KMS-11 (cell line): ENCODE measurements at regions not wholly inside any gene's neighbourhood (a gene's known extent, or its start where the extent isn't known, plus 50 kb on each side); places are given as distances from the start of the nearest gene placed in this dataset.

Source experiments
- H2AFZ ChIP-seq: fragments of 200-600 bp; sonication (generic); 2 replicates; pipeline ENCODE4 v1.6.1; 2016; ENCODE audit warnings: antibody characterized with exemption, mixed run types, low read depth
- H3K27ac ChIP-seq: fragments of 200-600 bp; sonication (generic); 2 replicates; pipeline ENCODE4 v1.6.1; 2016; ENCODE audit warnings: mild to moderate bottlenecking, mixed run types
- H3K27me3 ChIP-seq: fragments of 200-600 bp; sonication (generic); 2 replicates; pipeline ENCODE4 v1.6.1; 2017; ENCODE audit warnings: mild to moderate bottlenecking, low read depth, mixed run types, moderate library complexity; ENCODE audit not compliant: insufficient read depth
- H3K36me3 ChIP-seq: fragments of 200-600 bp; sonication (generic); 2 replicates; pipeline ENCODE4 v1.6.1; 2017; ENCODE audit warnings: mild to moderate bottlenecking, mixed run types; ENCODE audit not compliant: insufficient read depth
- H3K4me1 ChIP-seq: fragments of 200-600 bp; sonication (generic); 2 replicates; pipeline ENCODE4 v1.6.1; 2016; ENCODE audit warnings: mild to moderate bottlenecking, low read depth, mixed run types; ENCODE audit not compliant: poor library complexity, severe bottlenecking
- H3K4me2 ChIP-seq: fragments of 200-600 bp; sonication (generic); 2 replicates; pipeline ENCODE4 v1.7.0; 2016; ENCODE audit warnings: mild to moderate bottlenecking, mixed run types
- H3K4me3 ChIP-seq: fragments of 200-600 bp; sonication (generic); IDR thresholded peaks from 2 replicates; pipeline ENCODE4 v1.6.1; 2017; ENCODE audit warnings: low read depth, low read length, mixed read lengths; ENCODE audit not compliant: insufficient read depth
- H3K79me2 ChIP-seq: fragments of 200-600 bp; sonication (generic); 2 replicates; pipeline ENCODE4 v1.6.1; 2016; ENCODE audit warnings: low read depth, mixed run types; ENCODE audit not compliant: insufficient read depth
- H3K9ac ChIP-seq: fragments of 200-600 bp; sonication (generic); 2 replicates; pipeline ENCODE4 v1.6.1; 2016; ENCODE audit warnings: mild to moderate bottlenecking, mixed run types
- H4K20me1 ChIP-seq: fragments of 200-600 bp; sonication (generic); 2 replicates; pipeline ENCODE4 v1.6.1; 2016; ENCODE audit warnings: mild to moderate bottlenecking, mixed run types; ENCODE audit not compliant: insufficient read depth
- TF ChIP-seq, protein P1 (sequence below): fragments of 200-600 bp; sonication (generic); conservative IDR thresholded peaks from 2 replicates; pipeline ENCODE4 v1.6.1; 2017; ENCODE audit warnings: low read depth, mild to moderate bottlenecking, antibody characterized with exemption, low read length, moderate library complexity, mixed read lengths

DNA sequence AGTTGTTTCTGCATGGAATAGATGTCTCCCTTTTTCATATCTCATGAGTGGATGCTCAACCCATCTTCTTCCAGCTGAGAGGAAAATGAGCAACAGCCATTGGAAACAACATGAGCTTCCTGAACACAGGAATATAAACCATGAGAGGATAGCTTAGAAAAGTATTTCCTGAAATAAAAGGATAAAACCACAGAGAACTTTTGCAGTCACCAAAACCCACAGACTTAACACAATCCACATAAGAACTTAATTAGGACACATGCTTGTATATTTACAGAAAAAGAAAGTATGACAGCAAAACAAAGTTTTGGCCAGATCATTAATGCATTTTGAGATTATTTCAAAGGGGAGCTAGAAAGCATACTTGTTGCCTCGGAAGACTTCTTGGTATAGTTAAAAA is 180.5 kb upstream of the RASGRP1 start:
- H3K4me3 ChIP-seq: no peak overlapping the region
- no peak overlapping the region for H2AFZ ChIP-seq
- TF ChIP-seq, protein P1, sequence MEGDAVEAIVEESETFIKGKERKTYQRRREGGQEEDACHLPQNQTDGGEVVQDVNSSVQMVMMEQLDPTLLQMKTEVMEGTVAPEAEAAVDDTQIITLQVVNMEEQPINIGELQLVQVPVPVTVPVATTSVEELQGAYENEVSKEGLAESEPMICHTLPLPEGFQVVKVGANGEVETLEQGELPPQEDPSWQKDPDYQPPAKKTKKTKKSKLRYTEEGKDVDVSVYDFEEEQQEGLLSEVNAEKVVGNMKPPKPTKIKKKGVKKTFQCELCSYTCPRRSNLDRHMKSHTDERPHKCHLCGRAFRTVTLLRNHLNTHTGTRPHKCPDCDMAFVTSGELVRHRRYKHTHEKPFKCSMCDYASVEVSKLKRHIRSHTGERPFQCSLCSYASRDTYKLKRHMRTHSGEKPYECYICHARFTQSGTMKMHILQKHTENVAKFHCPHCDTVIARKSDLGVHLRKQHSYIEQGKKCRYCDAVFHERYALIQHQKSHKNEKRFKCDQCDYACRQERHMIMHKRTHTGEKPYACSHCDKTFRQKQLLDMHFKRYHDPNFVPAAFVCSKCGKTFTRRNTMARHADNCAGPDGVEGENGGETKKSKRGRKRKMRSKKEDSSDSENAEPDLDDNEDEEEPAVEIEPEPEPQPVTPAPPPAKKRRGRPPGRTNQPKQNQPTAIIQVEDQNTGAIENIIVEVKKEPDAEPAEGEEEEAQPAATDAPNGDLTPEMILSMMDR: no peak
- no peaks in the 10 kb centered on the region for H3K27me3 ChIP-seq
- H4K20me1 ChIP-seq: no peaks in the 10 kb centered on the region
- H3K27ac ChIP-seq: no peak overlapping the region
- no peak overlapping the region for H3K4me2 ChIP-seq
- no peaks in the 10 kb centered on the region for H3K4me1 ChIP-seq
- no peaks in the 10 kb centered on the region for H3K79me2 ChIP-seq
- H3K36me3 ChIP-seq: no peaks in the 10 kb centered on the region
- no peak overlapping the region for H3K9ac ChIP-seq

DNA sequence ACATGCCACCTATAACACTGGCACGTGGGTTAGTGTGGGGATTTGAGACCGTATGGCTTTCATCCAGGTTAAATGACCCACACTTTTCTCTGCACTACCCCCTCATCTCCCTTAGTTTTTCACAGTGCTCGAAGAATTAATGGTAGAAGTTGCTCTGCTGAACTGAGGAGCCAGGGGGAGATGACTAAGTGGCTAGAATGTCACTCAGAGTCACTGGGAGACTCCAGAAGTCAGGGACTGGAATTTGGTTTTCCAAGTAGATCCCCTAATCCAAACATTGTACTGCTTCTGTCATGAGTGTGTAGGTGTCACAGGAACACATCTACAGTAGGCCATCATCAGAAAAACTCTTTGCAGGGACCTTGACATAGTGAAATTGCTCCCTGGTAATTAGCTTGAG is 181.0 kb upstream of the RASGRP1 start:
- no peak overlapping the region for H2AFZ ChIP-seq
- TF ChIP-seq, protein P1: no peak

DNA sequence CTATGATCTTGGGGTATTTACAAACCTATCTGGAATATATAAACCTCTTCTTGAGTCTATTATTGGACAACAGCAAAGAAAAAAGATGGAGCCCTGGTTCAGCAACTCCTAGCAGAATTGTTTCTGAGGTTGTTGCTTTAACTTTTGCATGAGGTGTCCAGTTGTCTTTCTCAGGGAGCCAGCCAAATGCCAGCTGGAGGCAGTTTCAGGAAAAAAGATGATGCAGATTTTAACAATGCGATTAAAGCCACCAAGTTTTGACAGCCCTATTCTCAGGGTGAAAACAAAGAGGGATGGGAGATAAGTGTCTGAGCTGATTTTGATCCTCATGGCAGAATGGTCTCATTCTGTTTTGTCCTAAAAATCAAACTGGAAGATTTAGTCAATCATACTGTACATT is 181.6 kb upstream of the RASGRP1 start:
- H3K4me3 ChIP-seq: no peak overlapping the region
- H2AFZ ChIP-seq: no peak overlapping the region
- no peaks in the 10 kb centered on the region for H3K4me1 ChIP-seq
- H3K4me2 ChIP-seq: no peak overlapping the region
- H3K36me3 ChIP-seq: no peaks in the 10 kb centered on the region
- no peaks in the 10 kb centered on the region for H3K27me3 ChIP-seq
- no peak overlapping the region for H3K9ac ChIP-seq
- H3K27ac ChIP-seq: no peak overlapping the region
- H3K79me2 ChIP-seq: no peaks in the 10 kb centered on the region
- no peaks in the 10 kb centered on the region for H4K20me1 ChIP-seq
- TF ChIP-seq, protein P1: no peak

More for the DNA sequence above, 181.0 kb upstream of the RASGRP1 start:
- no peaks in the 10 kb centered on the region for H4K20me1 ChIP-seq
- no peak overlapping the region for H3K4me3 ChIP-seq
- H3K9ac ChIP-seq: no peak overlapping the region
- no peaks in the 10 kb centered on the region for H3K36me3 ChIP-seq
- no peaks in the 10 kb centered on the region for H3K4me1 ChIP-seq
- H3K79me2 ChIP-seq: no peaks in the 10 kb centered on the region
- no peak overlapping the region for H3K27ac ChIP-seq
- no peak overlapping the region for H3K4me2 ChIP-seq
- H3K27me3 ChIP-seq: no peaks in the 10 kb centered on the region

DNA sequence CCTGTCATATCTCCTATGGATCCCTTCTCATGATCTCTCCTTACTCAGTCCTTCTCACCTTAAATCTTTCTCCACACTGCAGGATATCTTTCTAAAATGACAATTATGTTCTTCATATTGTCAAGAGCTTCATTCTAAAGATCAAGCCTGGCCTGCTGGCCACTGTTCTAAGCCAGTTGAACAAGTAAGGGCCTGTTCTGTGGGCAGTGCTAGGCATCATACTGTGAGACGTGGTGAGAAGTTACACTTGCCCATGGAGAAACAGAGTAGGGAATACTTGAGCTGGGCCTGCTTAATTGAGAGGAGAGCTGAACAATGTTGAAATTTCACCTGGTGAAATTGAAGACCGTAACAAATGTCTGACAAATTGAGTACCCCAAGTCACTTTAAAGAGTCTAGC is 184.1 kb upstream of the RASGRP1 start:
- H3K4me1 ChIP-seq: no peaks in the 10 kb centered on the region
- H3K79me2 ChIP-seq: no peaks in the 10 kb centered on the region
- H4K20me1 ChIP-seq: no peaks in the 10 kb centered on the region
- no peaks in the 10 kb centered on the region for H3K36me3 ChIP-seq
- H3K4me3 ChIP-seq: no peak overlapping the region
- H3K9ac ChIP-seq: no peak overlapping the region
- H2AFZ ChIP-seq: no peak overlapping the region
- H3K27ac ChIP-seq: no peak overlapping the region
- TF ChIP-seq, protein P1: no peak
- no peak overlapping the region for H3K4me2 ChIP-seq
- no peaks in the 10 kb centered on the region for H3K27me3 ChIP-seq

DNA sequence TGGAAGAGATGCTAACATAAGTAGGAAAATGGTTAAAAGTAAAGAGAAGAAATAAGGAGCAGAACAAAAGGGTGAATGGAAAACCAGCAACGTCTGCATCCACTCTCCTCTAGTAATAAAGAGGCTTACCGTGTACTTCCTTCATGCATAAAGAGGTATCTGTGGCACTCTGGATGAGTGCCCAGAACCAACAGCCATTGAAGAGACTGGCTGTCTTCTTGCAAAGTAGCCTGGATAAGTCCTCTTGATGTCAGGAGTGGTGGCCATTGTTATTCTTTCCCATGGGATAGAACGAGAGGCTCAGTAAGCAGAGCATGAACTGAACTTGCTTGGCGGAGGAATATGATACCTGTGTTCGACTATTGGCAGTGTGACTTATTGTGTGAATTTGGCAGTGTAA is 186.2 kb upstream of the RASGRP1 start:
- no peaks in the 10 kb centered on the region for H4K20me1 ChIP-seq
- no peaks in the 10 kb centered on the region for H3K36me3 ChIP-seq
- no peak overlapping the region for H3K4me3 ChIP-seq
- no peaks in the 10 kb centered on the region for H3K27me3 ChIP-seq
- no peaks in the 10 kb centered on the region for H3K4me1 ChIP-seq
- H3K27ac ChIP-seq: no peak overlapping the region
- H2AFZ ChIP-seq: no peak overlapping the region
- H3K79me2 ChIP-seq: no peaks in the 10 kb centered on the region
- TF ChIP-seq, protein P1: no peak
- H3K9ac ChIP-seq: no peak overlapping the region
- H3K4me2 ChIP-seq: no peak overlapping the region
